IMR-90 (cell line): ENCODE measurements at regions not wholly inside any gene's neighbourhood (a gene's known extent, or its start where the extent isn't known, plus 50 kb on each side); places are given as distances from the start of the nearest gene placed in this dataset.

Source experiments
- ATAC-seq: fragments of 200-7000 bp; cut with Tn5 transposase; 2 replicates; pipeline ENCODE4 v1.9.1; 2020; ENCODE audit warnings: low read depth, mild to moderate bottlenecking, moderate library complexity
- BruUV-seq: library from RNA; stranded (reverse); fragments of 400-500 nt; replicated peaks from 2 replicates; lab custom pipeline; 2021; lab: Mats Ljungman, UMichigan
- CTCF ChIA-PET: fragments of 300-600 bp; formaldehyde crosslinking; extraction: SDS; loops from one replicate; lab custom pipeline; 2021; ENCODE audit warnings: antibody characterized with exemption; lab: Yijun Ruan, JAX
- POLR2A ChIA-PET: fragments of 300-600 bp; sonication (Branson Sonifier 250); formaldehyde crosslinking; loops from one replicate; lab custom pipeline; 2022; ENCODE audit warnings: antibody characterized with exemption; ENCODE audit not compliant: unreplicated experiment; lab: Charles Lee
- DNase-seq: peaks from one replicate; pipeline ENCODE4 v3.0.0; 2013
- H2AFZ ChIP-seq: replicated peaks from 2 replicates; pipeline ENCODE3; 2013; ENCODE audit warnings: low read length, mild to moderate bottlenecking; ENCODE audit not compliant: poor library complexity
- H2AK5ac ChIP-seq: 2 replicates; pipeline ENCODE4 v1.6.1; 2013; ENCODE audit warnings: low read depth, low read length, inconsistent platforms
- H2AK9ac ChIP-seq: replicated peaks from 2 replicates; pipeline ENCODE3; 2013; ENCODE audit warnings: mild to moderate bottlenecking, low read depth, low read length, moderate library complexity; ENCODE audit not compliant: poor library complexity
- H2BK120ac ChIP-seq: 2 replicates; pipeline ENCODE4 v1.6.1; 2013; ENCODE audit warnings: low read depth, low read length, inconsistent platforms
- H2BK15ac ChIP-seq: 3 replicates; pipeline ENCODE4 v1.6.1; 2013; ENCODE audit warnings: low read depth, low read length, inconsistent platforms
- H2BK20ac ChIP-seq: 2 replicates; pipeline ENCODE4 v1.6.1; 2013; ENCODE audit warnings: low read depth, mild to moderate bottlenecking, inconsistent platforms, low read length, moderate library complexity
- H2BK5ac ChIP-seq: 2 replicates; pipeline ENCODE4 v1.6.1; 2013; ENCODE audit warnings: mild to moderate bottlenecking, low read depth, low read length, inconsistent platforms; ENCODE audit not compliant: poor library complexity, severe bottlenecking
- H3K14ac ChIP-seq: replicated peaks from 2 replicates; pipeline ENCODE4 v1.6.1; 2013; ENCODE audit warnings: low read depth, low read length, inconsistent platforms
- H3K18ac ChIP-seq: 2 replicates; pipeline ENCODE4 v1.6.1; 2013; ENCODE audit warnings: low read depth, low read length, control low read depth
- H3K23ac ChIP-seq: 2 replicates; pipeline ENCODE4 v1.6.1; 2013; ENCODE audit warnings: low read depth, low read length, inconsistent platforms
- H3K27ac ChIP-seq: 2 replicates; pipeline ENCODE4 v1.5.1; 2013; ENCODE audit warnings: mild to moderate bottlenecking, control low read depth, low read length; ENCODE audit not compliant: insufficient read depth
- H3K27me3 ChIP-seq: 2 replicates; pipeline ENCODE4 v1.6.1; 2013; ENCODE audit warnings: low read length; ENCODE audit not compliant: control insufficient read depth, insufficient read depth
- H3K36me3 ChIP-seq: 2 replicates; pipeline ENCODE4 v1.6.1; 2013; ENCODE audit warnings: low read length, mixed read lengths; ENCODE audit not compliant: control insufficient read depth, insufficient read depth
- H3K4ac ChIP-seq: 2 replicates; pipeline ENCODE4 v1.6.1; 2013; ENCODE audit warnings: low read depth, low read length, inconsistent platforms
- H3K4me1 ChIP-seq: 2 replicates; pipeline ENCODE4 v1.6.1; 2013; ENCODE audit warnings: low read length, mixed read lengths; ENCODE audit not compliant: control insufficient read depth, insufficient read depth
- H3K4me2 ChIP-seq: 2 replicates; pipeline ENCODE4 v1.6.1; 2013; ENCODE audit warnings: low read depth, mild to moderate bottlenecking, control low read depth, low read length, moderate library complexity
- H3K4me3 ChIP-seq: 2 replicates; pipeline ENCODE4 v1.5.1; 2013; ENCODE audit warnings: low read depth, mild to moderate bottlenecking, control low read depth, low read length, moderate library complexity; ENCODE audit not compliant: insufficient read depth
- H3K56ac ChIP-seq: 2 replicates; pipeline ENCODE4 v1.6.1; 2013; ENCODE audit warnings: low read length, inconsistent platforms; ENCODE audit not compliant: insufficient read depth; ENCODE audit errors: extremely low read depth
- H3K79me1 ChIP-seq, 2 experiments: 2 replicates each; pipeline ENCODE4 v1.6.1; 2013; ENCODE audit warnings: low read length in 2 of 2, inconsistent platforms in 1 of 2, low read depth in 1 of 2
- H3K9ac ChIP-seq: 2 replicates; pipeline ENCODE4 v1.6.1; 2013; ENCODE audit warnings: low read depth, low read length, control low read depth
- H3K9me1 ChIP-seq: 2 replicates; pipeline ENCODE4 v1.6.1; 2013; ENCODE audit warnings: low read length, inconsistent platforms; ENCODE audit not compliant: insufficient read depth
- H3K9me3 ChIP-seq: 2 replicates; pipeline ENCODE4 v1.6.1; 2013; ENCODE audit warnings: low read length; ENCODE audit not compliant: control insufficient read depth, insufficient read depth
- H4K20me1 ChIP-seq: 2 replicates; pipeline ENCODE4 v1.6.1; 2013; ENCODE audit warnings: low read length, inconsistent platforms; ENCODE audit not compliant: insufficient read depth
- H4K5ac ChIP-seq: 2 replicates; pipeline ENCODE4 v1.6.1; 2013; ENCODE audit warnings: mild to moderate bottlenecking, low read depth, low read length, control low read depth
- H4K8ac ChIP-seq, 2 experiments: 2 replicates each; pipeline ENCODE4 v1.6.1; 2013; ENCODE audit warnings: low read depth in 2 of 2, low read length in 2 of 2, control low read depth in 1 of 2, inconsistent platforms in 1 of 2
- H4K91ac ChIP-seq: 2 replicates; pipeline ENCODE4 v1.6.1; 2013; ENCODE audit warnings: low read depth, low read length, inconsistent platforms; ENCODE audit not compliant: insufficient read depth
- BHLHE40 ChIP-seq: fragments of 150-350 bp; IDR thresholded peaks from 2 replicates; pipeline ENCODE4 v1.6.1; 2016; ENCODE audit warnings: mild to moderate bottlenecking, low read depth, low read length
- CEBPB ChIP-seq: IDR thresholded peaks from 2 replicates; pipeline ENCODE4 v1.6.1; 2012; ENCODE audit warnings: low read depth, low read length, improper control_type of control experiment
- CHD1 ChIP-seq: IDR thresholded peaks from 2 replicates; pipeline ENCODE4 v1.6.1; 2012; ENCODE audit warnings: low read depth, low read length, improper control_type of control experiment
- CTCF ChIP-seq: conservative IDR thresholded peaks from 2 replicates; pipeline ENCODE4 v1.5.1; 2012; ENCODE audit warnings: mild to moderate bottlenecking, low read depth, low read length, improper control_type of control experiment
- ELK1 ChIP-seq: fragments of 150-350 bp; IDR thresholded peaks from 2 replicates; pipeline ENCODE4 v1.6.1; 2016; ENCODE audit warnings: low read depth, mild to moderate bottlenecking, low read length, moderate library complexity, borderline replicate concordance
- MXI1 ChIP-seq: IDR thresholded peaks from 2 replicates; pipeline ENCODE4 v1.6.1; 2012; ENCODE audit warnings: low read depth, mild to moderate bottlenecking, low read length, moderate library complexity, borderline replicate concordance
- RAD21 ChIP-seq: IDR thresholded peaks from 2 replicates; pipeline ENCODE4 v1.6.1; 2012; ENCODE audit warnings: low read length, improper control_type of control experiment
- RCOR1 ChIP-seq: IDR thresholded peaks from 2 replicates; pipeline ENCODE4 v1.6.1; 2012; ENCODE audit warnings: mild to moderate bottlenecking, low read length, improper control_type of control experiment; ENCODE audit not compliant: insufficient replicate concordance
- SMC3 ChIP-seq: fragments of 150-350 bp; IDR thresholded peaks from 2 replicates; pipeline ENCODE4 v1.6.1; 2016; ENCODE audit warnings: low read depth, mild to moderate bottlenecking, antibody characterized with exemption, low read length, moderate library complexity
- WGBS, 2 experiments: methylation state at CpG; one replicate each; pipeline versions ENCODE4 v1.1.5 to v1.1.7; 2013; ENCODE audit warnings: missing lambda C conversion rate in 2 of 2; ENCODE audit not compliant: insufficient read length in 1 of 2; ENCODE audit errors: extremely low coverage in 2 of 2; 5-methylcytosine and 5-hydroxymethylcytosine counted together
- dilution Hi-C: fragments of 300-500 bp; cut with HindIII; formaldehyde crosslinking; loops from one replicate; pipeline ENCODE4 v1.14.3; 2018; ENCODE audit warnings: low sequenced_read_pairs; ENCODE audit not compliant: unreplicated experiment
- in situ Hi-C: fragments of 300-500 bp; cut with MboI; formaldehyde crosslinking; loops from 3 replicates; pipeline ENCODE4 v1.14.3; 2019; ENCODE audit warnings: low sequenced_read_pairs, inconsistent platforms, mixed read lengths
- intact Hi-C: fragments of 100-400 bp; cut with micrococcal nuclease; formaldehyde crosslinking; loops from 2 replicates; pipeline ENCODE4 v1.10.0; 2022
- TF ChIP-seq, protein P1 (sequence below): fragments of 150-350 bp; IDR thresholded peaks from 2 replicates; pipeline ENCODE4 v1.6.1; 2017; ENCODE audit warnings: mild to moderate bottlenecking, antibody characterized with exemption, low read length, low read depth

DNA sequence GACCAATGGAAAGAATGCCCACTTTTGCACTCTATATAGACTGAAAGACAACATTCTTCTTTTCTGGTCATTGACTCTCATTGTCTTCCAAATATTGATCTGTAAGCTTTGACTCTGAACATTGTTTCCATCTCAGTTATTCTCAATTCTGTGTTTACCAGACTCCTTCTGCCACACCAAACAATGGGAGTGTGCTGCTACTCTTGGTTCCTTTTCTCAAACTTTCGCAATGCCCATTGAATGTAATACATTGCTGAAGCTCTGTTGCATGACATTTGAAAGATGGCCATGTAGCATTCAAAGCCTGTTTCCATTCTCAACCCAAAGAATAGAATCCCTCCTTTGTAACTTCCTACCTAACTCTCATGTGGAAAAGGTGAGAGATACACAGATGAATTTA, 136.2 kb downstream of the BTC start:
- Histone ChIP-seq H3K9me1 (peaks cover 5% of the 10 kb centered on the region; the same call in 1 of the 2 replicates), H3K18ac (peak overlapping the region; percentile 65; the same call in 1 of the 2 replicates), H3K23ac (no peak overlapping the region), H4K8ac (0 out of 4 replicates have a peak overlapping the region, but pooled peaks of 1 of the 2 experiments have one; percentile 9), H3K36me3 (no peaks in the 10 kb centered on the region), H3K4me3 (no peak overlapping the region), H3K79me1 (no peaks in the 10 kb centered on the region), H2BK20ac (peak overlapping the region; percentile 65; the same call in 1 of the 2 replicates), H4K5ac (no peak overlapping the region), H3K14ac (0 out of 2 replicates have a peak overlapping the region, but pooled peaks have one; percentile 16), H3K9me3 (no peaks in the 10 kb centered on the region), H4K20me1 (no peaks in the 10 kb centered on the region), H2AK9ac (no peak overlapping the region), H3K9ac (no peak overlapping the region), H4K91ac (no peak overlapping the region; the same call in 1 of the 2 replicates), H2BK5ac (no peak overlapping the region), H3K4me2 (no peak overlapping the region), H3K27ac (no peak overlapping the region), H3K4ac (peak overlapping the region; percentile 18; the same call in 1 of the 2 replicates), H3K4me1 (peaks cover 6% of the 10 kb centered on the region; the same call in 1 of the 2 replicates), H3K27me3 (no peaks in the 10 kb centered on the region), H3K56ac (no peak overlapping the region), H2AK5ac (peak overlapping the region; percentile 61; the same call in 1 of the 2 replicates), H2BK15ac (peak overlapping the region; percentile 35), H2BK120ac (peak overlapping the region; percentile 58), H2AFZ (no peak overlapping the region)
- no TSS peak for BruUV-seq
- TF ChIP-seq CHD1 (no peak), CTCF (no peak), MXI1 (no peak), SMC3 (no peak), BHLHE40 (no peak), RCOR1 (no peak), CEBPB (no peak), ELK1 (no peak), RAD21 (no peak)
- TF ChIP-seq, protein P1, sequence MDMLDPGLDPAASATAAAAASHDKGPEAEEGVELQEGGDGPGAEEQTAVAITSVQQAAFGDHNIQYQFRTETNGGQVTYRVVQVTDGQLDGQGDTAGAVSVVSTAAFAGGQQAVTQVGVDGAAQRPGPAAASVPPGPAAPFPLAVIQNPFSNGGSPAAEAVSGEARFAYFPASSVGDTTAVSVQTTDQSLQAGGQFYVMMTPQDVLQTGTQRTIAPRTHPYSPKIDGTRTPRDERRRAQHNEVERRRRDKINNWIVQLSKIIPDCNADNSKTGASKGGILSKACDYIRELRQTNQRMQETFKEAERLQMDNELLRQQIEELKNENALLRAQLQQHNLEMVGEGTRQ = no peak
- no peak for ATAC-seq
- in situ Hi-C loops = no loop called here
- dilution Hi-C loops = no loop called here
- WGBS, 2 experiments = no CpG with 5 or more reads among the region's 1 CpG
- CTCF ChIA-PET = interaction anchor here (0.6 kb wide), 1 partner anchor 1079 kb away, joined by 5 read pairs; no protein-coding TSS in a partner anchor
- intact Hi-C loops = no loop called here
- DNase-seq = no peak
- POLR2A ChIA-PET = no interaction called here
